Liver (tissue), 8 donors: ENCODE measurements at regions not wholly inside any gene's neighbourhood (a gene's known extent, or its start where the extent isn't known, plus 50 kb on each side); places are given as distances from the start of the nearest gene placed in this dataset.

Source experiments
- DNase-seq: peaks from one replicate; pipeline ENCODE4 v3.0.0-alpha.2; 2017; ENCODE audit warnings: low spot score
- H3K27ac ChIP-seq, 2 donors: one replicate each; pipeline ENCODE4 v1.7.0; 2013; ENCODE audit warnings: inconsistent platforms in 2 of 2, low read length in 2 of 2, control low read depth in 1 of 2, low read depth in 1 of 2, mild to moderate bottlenecking in 1 of 2
- H3K27me3 ChIP-seq, 4 donors: one replicate each; pipeline versions ENCODE4 v1.6.1 to v1.7.0; 2013; ENCODE audit warnings: low read length in 3 of 4, inconsistent platforms in 1 of 4, mild to moderate bottlenecking in 1 of 4, moderate library complexity in 1 of 4; ENCODE audit not compliant: control insufficient read depth in 4 of 4, insufficient read depth in 4 of 4
- H3K36me3 ChIP-seq, 4 donors: one replicate each; pipeline versions ENCODE4 v1.6.1 to v1.7.0; 2013; ENCODE audit warnings: low read length in 3 of 4, mild to moderate bottlenecking in 3 of 4, low read depth in 1 of 4, moderate library complexity in 1 of 4; ENCODE audit not compliant: control insufficient read depth in 4 of 4, insufficient read depth in 3 of 4
- H3K4me1 ChIP-seq, 4 donors: one replicate each; pipeline versions ENCODE4 v1.6.1 to v1.7.0; 2013; ENCODE audit warnings: low read length in 3 of 4, mild to moderate bottlenecking in 3 of 4, moderate library complexity in 1 of 4; ENCODE audit not compliant: control insufficient read depth in 4 of 4, insufficient read depth in 4 of 4
- H3K4me3 ChIP-seq, 3 donors: one replicate each; pipeline versions ENCODE4 v1.6.1 to v1.7.0; 2013; ENCODE audit warnings: low read length in 3 of 3, control low read depth in 1 of 3, low read depth in 1 of 3, mild to moderate bottlenecking in 1 of 3
- H3K9ac ChIP-seq, 2 donors: one replicate each; pipeline ENCODE4 v1.7.0; 2013; ENCODE audit warnings: low read length in 2 of 2, mild to moderate bottlenecking in 2 of 2, moderate library complexity in 2 of 2, control low read depth in 1 of 2, low read depth in 1 of 2
- H3K9me3 ChIP-seq, 4 donors: one replicate each; pipeline versions ENCODE4 v1.6.1 to v1.7.0; 2013; ENCODE audit warnings: low read length in 3 of 4; ENCODE audit not compliant: control insufficient read depth in 4 of 4
- ATF3 ChIP-seq: IDR thresholded peaks from 2 replicates; pipeline ENCODE4 v1.6.1; 2016; ENCODE audit warnings: antibody characterized with exemption
- CTCF ChIP-seq: fragments of 150-350 bp; IDR thresholded peaks from 2 replicates; pipeline ENCODE4 v1.5.1; 2017; ENCODE audit warnings: improper control_type of control experiment, low read depth, low read length; ENCODE audit not compliant: missing input control
- EGR1 ChIP-seq, 2 donors: IDR thresholded peaks; 2 replicates each; pipeline ENCODE4 v1.6.1; 2016 to 2018; ENCODE audit warnings: antibody characterized with exemption in 2 of 2, low read depth in 2 of 2
- FOXA1 ChIP-seq: IDR thresholded peaks from 2 replicates; pipeline ENCODE4 v1.6.1; 2016; ENCODE audit warnings: antibody characterized with exemption
- FOXA2 ChIP-seq: IDR thresholded peaks from 2 replicates; pipeline ENCODE4 v1.6.1; 2016; ENCODE audit warnings: antibody characterized with exemption
- GABPA ChIP-seq, 2 donors: IDR thresholded peaks in 1 of 2; conservative IDR thresholded peaks in 1 of 2; 2 replicates each; pipeline ENCODE4 v1.6.1; 2016; ENCODE audit warnings: antibody characterized with exemption in 2 of 2, mild to moderate bottlenecking in 1 of 2, moderate library complexity in 1 of 2
- HNF4A ChIP-seq, 2 donors: conservative IDR thresholded peaks; 2 replicates each; pipeline ENCODE4 v1.6.1; 2016; ENCODE audit warnings: antibody characterized with exemption in 2 of 2, mild to moderate bottlenecking in 2 of 2
- HNF4G ChIP-seq: IDR thresholded peaks from 2 replicates; pipeline ENCODE4 v1.6.1; 2016; ENCODE audit warnings: antibody characterized with exemption
- JUND ChIP-seq, 2 donors: IDR thresholded peaks; 2 replicates each; pipeline ENCODE4 v1.6.1; 2016; ENCODE audit warnings: antibody characterized with exemption in 2 of 2
- MAX ChIP-seq: IDR thresholded peaks from 2 replicates; pipeline ENCODE4 v1.6.1; 2016; ENCODE audit warnings: antibody characterized with exemption
- RAD21 ChIP-seq, 2 donors: IDR thresholded peaks; 2 replicates each; pipeline ENCODE4 v1.6.1; 2016; ENCODE audit warnings: antibody characterized with exemption in 2 of 2, mild to moderate bottlenecking in 2 of 2
- RXRA ChIP-seq, 2 donors: IDR thresholded peaks; 2 replicates each; pipeline ENCODE4 v1.6.1; 2017 to 2018; ENCODE audit warnings: antibody characterized with exemption in 2 of 2, mild to moderate bottlenecking in 1 of 2
- SP1 ChIP-seq: IDR thresholded peaks from 2 replicates; pipeline ENCODE4 v1.6.1; 2018; ENCODE audit warnings: antibody characterized with exemption, mild to moderate bottlenecking
- TAF1 ChIP-seq: conservative IDR thresholded peaks from 2 replicates; pipeline ENCODE4 v1.6.1; 2016; ENCODE audit warnings: antibody characterized with exemption, mild to moderate bottlenecking
- YY1 ChIP-seq: IDR thresholded peaks from 2 replicates; pipeline ENCODE4 v1.6.1; 2016; ENCODE audit warnings: antibody characterized with exemption, mild to moderate bottlenecking
- ZBTB33 ChIP-seq: IDR thresholded peaks from 2 replicates; pipeline ENCODE4 v1.6.1; 2016; ENCODE audit warnings: antibody characterized with exemption
- WGBS: extraction: QIAGEN DNeasy Blood & Tissue Kit; methylation state at CpG from one replicate; pipeline ENCODE4 v1.1.7; 2013; 5-methylcytosine and 5-hydroxymethylcytosine counted together
- donor health status: healthy.
- donor health status: healthy.
- donor health status: healthy.
- donor health status: healthy.
- donor health status: healthy.

- 59% methylated on average over 3 of the region's 3 CpGs for whole genome bisulfite sequencing
- Histone ChIP-seq H3K4me3 (no peak overlapping the region), H3K9me3 (no peaks in the 10 kb centered on the region), H3K4me1 (no peaks in the 10 kb centered on the region), H3K27me3 (no peaks in the 10 kb centered on the region), H3K36me3 (no peaks in the 10 kb centered on the region), H3K27ac (no peak overlapping the region), H3K9ac (no peak overlapping the region)
- TF ChIP-seq MAX (no peak), HNF4G (no peak), GABPA (IDR thresholded peaks at IDR 0.05 in 1 of 2, conservative IDR thresholded peaks at IDR 0.05 in 1 of 2) (no peak), TAF1 (no peak), RXRA (IDR thresholded peaks at IDR 0.05) (no peak), ATF3 (no peak), HNF4A (conservative IDR thresholded peaks at IDR 0.05) (no peak), FOXA2 (no peak), ZBTB33 (no peak), YY1 (no peak), RAD21 (IDR thresholded peaks at IDR 0.05) (no peak)
- no peak for DNase-seq
Measured at GRCh38 chr6:74269600-74269858, 573.5 kb downstream of the CD109 start.

GRCh38 chr6:74268815-74269599 lies 573.0 kb downstream of the CD109 start:
- DNase-seq = no peak
- no peak for TF ChIP-seq CTCF
- no peak for TF ChIP-seq SP1
- TF ChIP-seq EGR1 (IDR thresholded peaks at IDR 0.05; ENCODE audit: low read depth in 2 of 2) = no peak
- TF ChIP-seq FOXA2 = no peak
- TF ChIP-seq GABPA (IDR thresholded peaks at IDR 0.05 in 1 of 2, conservative IDR thresholded peaks at IDR 0.05 in 1 of 2) = no peak
- TF ChIP-seq HNF4G = no peak
- no peak for TF ChIP-seq FOXA1
- no peak for TF ChIP-seq YY1
- no peak for TF ChIP-seq ZBTB33
- no peak for TF ChIP-seq ATF3
- TF ChIP-seq RAD21 (IDR thresholded peaks at IDR 0.05) = no peak
- TF ChIP-seq HNF4A (conservative IDR thresholded peaks at IDR 0.05) = no peak
- no peak for TF ChIP-seq MAX
- no peak for TF ChIP-seq TAF1
- no peak for TF ChIP-seq JUND (IDR thresholded peaks at IDR 0.05)
- no peak overlapping the region for H3K9ac ChIP-seq
- no peaks in the 10 kb centered on the region for H3K27me3 ChIP-seq
- no peaks in the 10 kb centered on the region for H3K9me3 ChIP-seq
- H3K4me1 ChIP-seq = no peaks in the 10 kb centered on the region
- 41% methylated on average over 2 of the region's 2 CpGs for WGBS
- no peaks in the 10 kb centered on the region for H3K36me3 ChIP-seq
- no peak overlapping the region for H3K27ac ChIP-seq
- H3K4me3 ChIP-seq = no peak overlapping the region
